ENCODE measurements at regions not wholly inside any gene's neighbourhood (a gene's known extent, or its start where the extent isn't known, plus 50 kb on each side); places are given as distances from the start of the nearest gene placed in this dataset.

- no peak for TF ChIP-seq CTCF (IDR thresholded peaks at IDR 0.05)
- no peak for TF ChIP-seq POLR2A (IDR thresholded peaks at IDR 0.05)
Measured at GRCh38 chr4:19119904-19120560, 1098.5 kb upstream of the LCORL start.

All from heart left ventricle (tissue), 13 donors.